Fibroblast of the aortic adventitia (primary cell): ENCODE measurements at regions not wholly inside any gene's neighbourhood (a gene's known extent, or its start where the extent isn't known, plus 50 kb on each side); places are given as distances from the start of the nearest gene placed in this dataset.

Experiments
- DNase-seq: peaks from one replicate; pipeline ENCODE4 v3.0.0-alpha.2; 2010; ENCODE audit warnings: low read depth
- H3K4me3 ChIP-seq: 2 replicates; pipeline ENCODE4 v1.5.1; 2011; ENCODE audit warnings: low read depth, mild to moderate bottlenecking, control low read depth, low read length, moderate library complexity
- CTCF ChIP-seq: IDR thresholded peaks from 2 replicates; pipeline ENCODE4 v1.5.1; 2011; ENCODE audit warnings: mild to moderate bottlenecking, low read length, control low read depth, inconsistent platforms; ENCODE audit not compliant: insufficient read depth

DNA sequence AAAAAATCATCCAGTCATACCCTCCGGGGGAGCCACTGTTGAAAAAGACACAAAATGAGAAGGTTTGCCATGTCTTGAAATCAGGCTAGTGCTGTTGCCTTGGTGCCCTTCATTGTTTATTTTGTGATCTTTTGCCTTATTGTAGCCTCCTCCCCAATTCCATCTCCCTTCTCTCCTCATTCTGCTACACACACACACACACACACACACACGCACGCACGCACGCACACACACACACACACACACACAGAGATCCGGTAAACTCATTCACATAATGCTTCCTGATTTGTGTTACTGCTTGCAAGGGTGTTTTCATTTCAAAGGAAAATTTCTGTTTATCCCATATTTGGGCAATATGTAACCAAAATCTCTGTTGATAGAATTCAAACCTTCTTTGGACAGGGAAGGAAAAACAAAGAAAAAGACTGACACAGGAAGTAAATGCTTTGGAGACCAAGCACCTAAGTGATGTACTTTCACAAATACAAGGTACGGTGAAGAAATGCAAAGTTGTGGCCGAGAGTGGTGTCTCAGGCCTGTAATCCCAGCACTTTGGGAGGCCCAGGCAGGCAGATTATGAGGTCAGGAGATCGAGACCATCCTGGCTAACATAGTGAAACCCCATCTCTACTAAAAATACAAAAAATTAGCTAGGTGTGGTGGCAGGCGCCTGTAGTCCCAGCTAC, 141.1 kb upstream of the CDK13 start:
- no peak for TF ChIP-seq CTCF
- no peak overlapping the region for H3K4me3 ChIP-seq
- DNase-seq, result no peak

- DNase-seq, result no peak
- TF ChIP-seq CTCF, result no peak
- H3K4me3 ChIP-seq, result no peak overlapping the region
Observed at GRCh38 chr7:39810204-39810642, 139.8 kb upstream of the CDK13 start.

GRCh38 chr7:39810710-39811109, 139.3 kb upstream of the CDK13 start:
- H3K4me3 ChIP-seq, result no peak overlapping the region
- no peak for TF ChIP-seq CTCF
- no peak for DNase-seq

DNA sequence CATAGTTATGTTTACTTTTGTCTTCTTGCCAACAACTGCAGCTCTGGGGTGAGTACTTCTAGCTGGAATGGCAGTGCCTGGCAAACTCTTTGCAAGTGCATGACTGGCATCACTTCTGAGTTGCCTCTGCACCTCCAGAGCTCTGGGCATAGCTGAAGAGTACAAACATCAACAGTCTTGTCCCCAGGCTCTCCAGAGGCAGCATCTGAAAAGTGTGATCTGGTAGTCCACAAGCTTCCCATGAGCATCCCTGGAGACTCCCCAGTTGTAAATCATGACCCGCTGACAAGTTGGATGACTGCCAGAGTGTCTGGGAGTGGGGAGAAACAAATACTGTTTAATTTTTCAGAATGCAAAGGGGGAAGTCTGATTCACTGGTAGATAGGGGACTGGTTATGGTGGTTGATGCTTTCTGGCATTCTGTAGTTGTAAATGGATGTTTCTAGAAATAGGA, 138.9 kb upstream of the CDK13 start:
- no peak for TF ChIP-seq CTCF
- peak; percentile 60 for DNase-seq
- no peak overlapping the region for H3K4me3 ChIP-seq

DNA sequence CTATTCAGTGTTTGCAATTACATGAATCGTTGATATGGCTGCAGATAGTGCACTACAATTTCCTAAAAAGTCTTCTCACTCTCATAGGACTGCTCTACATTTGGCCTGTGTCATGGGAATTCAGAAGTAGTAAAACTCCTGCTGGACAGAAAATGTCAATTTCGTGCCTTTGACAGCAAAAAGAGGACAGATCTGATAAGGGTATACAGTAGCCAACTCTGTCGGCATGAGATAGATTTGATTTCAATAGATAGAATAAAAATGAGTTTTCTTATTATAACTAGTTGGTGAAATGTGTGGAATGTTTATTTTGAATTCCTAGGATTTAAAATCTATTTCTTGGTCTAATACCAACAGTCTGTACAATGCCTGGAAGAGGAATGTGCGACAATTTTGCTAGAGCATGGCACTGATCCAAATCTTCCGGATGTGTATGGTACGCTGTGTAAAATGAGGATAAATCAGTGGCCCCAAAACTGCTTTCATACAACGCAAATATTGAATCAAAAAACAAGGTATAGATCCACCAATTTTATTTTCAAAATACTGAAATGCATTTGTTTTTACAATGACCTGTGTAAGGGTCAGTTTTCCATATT, 133.5 kb upstream of the CDK13 start:
- no peak for DNase-seq
- no peak for TF ChIP-seq CTCF
- no peak overlapping the region for H3K4me3 ChIP-seq

DNA sequence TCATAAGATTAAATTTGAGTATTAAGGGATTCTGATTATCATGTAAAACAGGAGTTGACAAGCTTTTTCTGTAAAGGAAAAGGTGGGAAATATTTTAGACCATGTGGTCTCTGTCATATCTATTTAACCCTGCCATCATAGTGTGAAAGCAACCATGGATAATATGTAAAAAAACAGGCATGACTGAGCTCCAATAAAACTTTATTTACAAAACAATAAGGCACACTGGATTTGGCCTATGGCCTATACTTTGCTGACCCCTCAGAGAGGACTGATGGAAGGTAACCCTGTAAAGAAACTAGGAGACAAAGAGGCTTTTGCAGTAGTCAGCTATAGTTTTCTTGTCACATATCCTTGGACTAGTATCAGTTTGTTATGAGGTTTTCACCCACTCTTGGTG, 130.5 kb upstream of the CDK13 start:
- TF ChIP-seq CTCF, result no peak
- no peak overlapping the region for H3K4me3 ChIP-seq
- no peak for DNase-seq
